GM23338 (cell line): ENCODE measurements at regions not wholly inside any gene's neighbourhood (a gene's known extent, or its start where the extent isn't known, plus 50 kb on each side); places are given as distances from the start of the nearest gene placed in this dataset.

Experiments used
- ATAC-seq: fragments of 200-7000 bp; cut with Tn5 transposase; 3 replicates; pipeline ENCODE4 v1.9.1; 2020
- DNase-seq: peaks from one replicate; pipeline ENCODE4 v3.0.0-alpha.2; 2015; ENCODE audit warnings: low spot score
- H2AFZ ChIP-seq: fragments of 200-600 bp; sonication (generic); 2 replicates; pipeline ENCODE4 v1.8.0; 2016; ENCODE audit warnings: antibody characterized with exemption, mild to moderate bottlenecking, moderate library complexity
- H3F3A ChIP-seq: fragments of 200-600 bp; sonication (generic); replicated peaks from 2 replicates; pipeline ENCODE4 v1.8.0; 2017; ENCODE audit warnings: antibody characterized with exemption, mixed run types, low read depth
- H3K27ac ChIP-seq: fragments of 200-600 bp; sonication (generic); 2 replicates; pipeline ENCODE4 v1.6.1; 2016; ENCODE audit warnings: low read depth
- H3K27me3 ChIP-seq: fragments of 200-600 bp; sonication (generic); 2 replicates; pipeline ENCODE4 v1.8.0; 2016; ENCODE audit warnings: mild to moderate bottlenecking, mixed run types, moderate library complexity; ENCODE audit not compliant: insufficient read depth
- H3K36me3 ChIP-seq: fragments of 200-600 bp; sonication (generic); 2 replicates; pipeline ENCODE4 v1.8.0; 2016; ENCODE audit warnings: mild to moderate bottlenecking; ENCODE audit not compliant: insufficient read depth
- H3K4me1 ChIP-seq: fragments of 200-600 bp; sonication (generic); 2 replicates; pipeline ENCODE4 v1.8.0; 2016; ENCODE audit warnings: mild to moderate bottlenecking, moderate library complexity; ENCODE audit not compliant: insufficient read depth
- H3K4me2 ChIP-seq: fragments of 200-600 bp; sonication (generic); 2 replicates; pipeline ENCODE4 v1.7.1; 2017; ENCODE audit warnings: mixed run types
- H3K4me3 ChIP-seq: fragments of 200-600 bp; sonication (generic); 2 replicates; pipeline ENCODE4 v1.6.1; 2016; ENCODE audit warnings: mixed run types
- H3K79me2 ChIP-seq: fragments of 200-600 bp; sonication (generic); replicated peaks from 2 replicates; pipeline ENCODE4 v1.8.0; 2017; ENCODE audit warnings: mild to moderate bottlenecking; ENCODE audit not compliant: insufficient read depth
- H3K9me2 ChIP-seq: fragments of 200-600 bp; sonication (generic); 2 replicates; pipeline ENCODE4 v1.8.0; 2017; ENCODE audit not compliant: insufficient read depth
- H4K20me1 ChIP-seq: fragments of 200-600 bp; sonication (generic); replicated peaks from 2 replicates; pipeline ENCODE4 v1.8.0; 2017; ENCODE audit warnings: mild to moderate bottlenecking; ENCODE audit not compliant: insufficient read depth
- H3K27ac Mint-ChIP-seq: 2 replicates; pipeline ENCODE4 v1.8.0; 2020; ENCODE audit warnings: inconsistent platforms, mild to moderate bottlenecking, moderate library complexity, mixed read lengths
- H3K27me3 Mint-ChIP-seq: 3 replicates; pipeline ENCODE4 v1.8.0; 2022; ENCODE audit warnings: low read depth, mild to moderate bottlenecking, moderate library complexity, mixed read lengths, inconsistent platforms; ENCODE audit not compliant: insufficient read depth, poor library complexity
- H3K36me3 Mint-ChIP-seq: 3 replicates; pipeline ENCODE4 v1.8.0; 2021; ENCODE audit warnings: low read depth, mild to moderate bottlenecking, inconsistent platforms, moderate library complexity, mixed read lengths
- H3K4me1 Mint-ChIP-seq: 3 replicates; pipeline ENCODE4 v1.8.0; 2020; ENCODE audit warnings: mild to moderate bottlenecking, inconsistent platforms, mixed read lengths
- H3K4me3 Mint-ChIP-seq: 3 replicates; pipeline ENCODE4 v1.8.0; 2021; ENCODE audit warnings: moderate library complexity, mild to moderate bottlenecking, inconsistent platforms, mixed read lengths
- H3K9me3 Mint-ChIP-seq: 3 replicates; pipeline ENCODE4 v1.8.0; 2020; ENCODE audit warnings: moderate library complexity, mild to moderate bottlenecking, inconsistent platforms, mixed read lengths
- CREB1 ChIP-seq: fragments of 250-450 bp; sonication (Bioruptor Pico); IDR thresholded peaks from 2 replicates; pipeline ENCODE4 v1.5.0; 2020; ENCODE audit warnings: low read depth, mild to moderate bottlenecking, moderate library complexity
- EZH2 ChIP-seq: fragments of 200-600 bp; sonication (generic); IDR thresholded peaks from one replicate; pipeline ENCODE4 v1.8.0; 2017; ENCODE audit warnings: antibody characterized with exemption, mild to moderate bottlenecking, low read depth; ENCODE audit not compliant: unreplicated experiment
- EZH2phosphoT487 ChIP-seq: fragments of 200-600 bp; sonication (generic); IDR thresholded peaks from one replicate; pipeline ENCODE4 v1.8.1; 2018; ENCODE audit warnings: antibody characterized with exemption; ENCODE audit not compliant: unreplicated experiment
- JUNB ChIP-seq: IDR thresholded peaks from one replicate; pipeline ENCODE4 v1.6.1; 2016; ENCODE audit warnings: antibody characterized with exemption; ENCODE audit not compliant: unreplicated experiment
- NANOG ChIP-seq: IDR thresholded peaks from 2 replicates; pipeline ENCODE4 v1.6.1; 2016; ENCODE audit warnings: antibody characterized with exemption, borderline replicate concordance
- POLR2AphosphoS5 ChIP-seq: IDR thresholded peaks from 2 replicates; pipeline ENCODE4 v1.6.1; 2016; ENCODE audit warnings: antibody characterized with exemption, low read depth
- ZNF114 ChIP-seq: fragments of 250-450 bp; sonication (Bioruptor Pico); IDR thresholded peaks from 2 replicates; pipeline ENCODE4 v1.5.0; 2020; ENCODE audit warnings: mild to moderate bottlenecking, moderate library complexity
- ZNF331 ChIP-seq: fragments of 250-450 bp; sonication (Bioruptor Pico); IDR thresholded peaks from 2 replicates; pipeline ENCODE4 v1.5.0; 2020; ENCODE audit warnings: low read depth, mild to moderate bottlenecking, moderate library complexity
- TF ChIP-seq, protein P1 (sequence below): fragments of 250-450 bp; sonication (Bioruptor Pico); IDR thresholded peaks from 2 replicates; pipeline ENCODE4 v1.5.0; 2020; ENCODE audit warnings: mild to moderate bottlenecking, moderate library complexity
- TF ChIP-seq, protein P2 (sequence below): IDR thresholded peaks from 2 replicates; pipeline ENCODE4 v1.6.1; 2016; ENCODE audit warnings: antibody characterized with exemption
- TF ChIP-seq, protein P3 (sequence below), 2 experiments: fragments of 200-600 bp in 1 of 2; sonication (generic) in 1 of 2; conservative IDR thresholded peaks; 2 replicates each; pipeline versions ENCODE4 v1.5.1 to v1.6.1; 2016 to 2017; ENCODE audit warnings: antibody characterized with exemption in 2 of 2, low read depth in 2 of 2, mild to moderate bottlenecking in 2 of 2, moderate library complexity in 1 of 2
- TF ChIP-seq, protein P4 (sequence below): IDR thresholded peaks from one replicate; pipeline ENCODE4 v1.6.1; 2018; ENCODE audit warnings: antibody characterized with exemption; ENCODE audit not compliant: unreplicated experiment

DNA sequence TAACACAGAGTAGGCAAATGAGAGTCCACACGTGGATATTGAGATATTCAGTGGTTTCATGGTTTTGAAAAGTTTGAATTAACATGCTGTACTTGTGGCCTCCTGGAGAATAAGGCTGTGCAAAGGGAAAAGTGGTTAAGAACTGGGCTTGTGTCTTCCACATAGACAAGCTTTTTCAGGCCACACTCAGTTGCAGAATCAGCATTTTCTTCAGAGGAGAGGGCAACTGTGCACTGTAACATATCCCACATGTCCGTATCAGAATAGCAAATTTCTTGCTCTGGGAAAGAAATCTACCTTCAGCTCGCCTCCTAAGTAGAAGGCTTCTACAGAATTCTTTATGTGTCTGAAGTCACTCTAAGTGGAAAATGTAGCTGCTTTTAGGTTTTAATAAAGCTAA lies 84.9 kb downstream of the ZC3H11B start:
- no peak overlapping the region for H2AFZ ChIP-seq
- no peak for DNase-seq
- H3K27me3 ChIP-seq = no peaks in the 10 kb centered on the region
- Mint-ChIP-seq H3K36me3 (no peaks in the 10 kb centered on the region), H3K9me3 (peaks cover 6% of the 10 kb centered on the region; the same call in 2 of the 3 replicates), H3K27ac (no peak overlapping the region), H3K4me1 (peaks cover 16% of the 10 kb centered on the region), H3K4me3 (no peak overlapping the region), H3K27me3 (no peaks in the 10 kb centered on the region)
- no peaks in the 10 kb centered on the region for H3K36me3 ChIP-seq
- H3K4me3 ChIP-seq = no peak overlapping the region
- TF ChIP-seq JUNB (no peak), NANOG (no peak), EZH2phosphoT487 (no peak), POLR2AphosphoS5 (no peak), EZH2 (no peak), CREB1 (CRISPR knock-in tag) (no peak), ZNF114 (CRISPR knock-in tag) (no peak), ZNF331 (CRISPR knock-in tag) (no peak)
- TF ChIP-seq, protein P1, sequence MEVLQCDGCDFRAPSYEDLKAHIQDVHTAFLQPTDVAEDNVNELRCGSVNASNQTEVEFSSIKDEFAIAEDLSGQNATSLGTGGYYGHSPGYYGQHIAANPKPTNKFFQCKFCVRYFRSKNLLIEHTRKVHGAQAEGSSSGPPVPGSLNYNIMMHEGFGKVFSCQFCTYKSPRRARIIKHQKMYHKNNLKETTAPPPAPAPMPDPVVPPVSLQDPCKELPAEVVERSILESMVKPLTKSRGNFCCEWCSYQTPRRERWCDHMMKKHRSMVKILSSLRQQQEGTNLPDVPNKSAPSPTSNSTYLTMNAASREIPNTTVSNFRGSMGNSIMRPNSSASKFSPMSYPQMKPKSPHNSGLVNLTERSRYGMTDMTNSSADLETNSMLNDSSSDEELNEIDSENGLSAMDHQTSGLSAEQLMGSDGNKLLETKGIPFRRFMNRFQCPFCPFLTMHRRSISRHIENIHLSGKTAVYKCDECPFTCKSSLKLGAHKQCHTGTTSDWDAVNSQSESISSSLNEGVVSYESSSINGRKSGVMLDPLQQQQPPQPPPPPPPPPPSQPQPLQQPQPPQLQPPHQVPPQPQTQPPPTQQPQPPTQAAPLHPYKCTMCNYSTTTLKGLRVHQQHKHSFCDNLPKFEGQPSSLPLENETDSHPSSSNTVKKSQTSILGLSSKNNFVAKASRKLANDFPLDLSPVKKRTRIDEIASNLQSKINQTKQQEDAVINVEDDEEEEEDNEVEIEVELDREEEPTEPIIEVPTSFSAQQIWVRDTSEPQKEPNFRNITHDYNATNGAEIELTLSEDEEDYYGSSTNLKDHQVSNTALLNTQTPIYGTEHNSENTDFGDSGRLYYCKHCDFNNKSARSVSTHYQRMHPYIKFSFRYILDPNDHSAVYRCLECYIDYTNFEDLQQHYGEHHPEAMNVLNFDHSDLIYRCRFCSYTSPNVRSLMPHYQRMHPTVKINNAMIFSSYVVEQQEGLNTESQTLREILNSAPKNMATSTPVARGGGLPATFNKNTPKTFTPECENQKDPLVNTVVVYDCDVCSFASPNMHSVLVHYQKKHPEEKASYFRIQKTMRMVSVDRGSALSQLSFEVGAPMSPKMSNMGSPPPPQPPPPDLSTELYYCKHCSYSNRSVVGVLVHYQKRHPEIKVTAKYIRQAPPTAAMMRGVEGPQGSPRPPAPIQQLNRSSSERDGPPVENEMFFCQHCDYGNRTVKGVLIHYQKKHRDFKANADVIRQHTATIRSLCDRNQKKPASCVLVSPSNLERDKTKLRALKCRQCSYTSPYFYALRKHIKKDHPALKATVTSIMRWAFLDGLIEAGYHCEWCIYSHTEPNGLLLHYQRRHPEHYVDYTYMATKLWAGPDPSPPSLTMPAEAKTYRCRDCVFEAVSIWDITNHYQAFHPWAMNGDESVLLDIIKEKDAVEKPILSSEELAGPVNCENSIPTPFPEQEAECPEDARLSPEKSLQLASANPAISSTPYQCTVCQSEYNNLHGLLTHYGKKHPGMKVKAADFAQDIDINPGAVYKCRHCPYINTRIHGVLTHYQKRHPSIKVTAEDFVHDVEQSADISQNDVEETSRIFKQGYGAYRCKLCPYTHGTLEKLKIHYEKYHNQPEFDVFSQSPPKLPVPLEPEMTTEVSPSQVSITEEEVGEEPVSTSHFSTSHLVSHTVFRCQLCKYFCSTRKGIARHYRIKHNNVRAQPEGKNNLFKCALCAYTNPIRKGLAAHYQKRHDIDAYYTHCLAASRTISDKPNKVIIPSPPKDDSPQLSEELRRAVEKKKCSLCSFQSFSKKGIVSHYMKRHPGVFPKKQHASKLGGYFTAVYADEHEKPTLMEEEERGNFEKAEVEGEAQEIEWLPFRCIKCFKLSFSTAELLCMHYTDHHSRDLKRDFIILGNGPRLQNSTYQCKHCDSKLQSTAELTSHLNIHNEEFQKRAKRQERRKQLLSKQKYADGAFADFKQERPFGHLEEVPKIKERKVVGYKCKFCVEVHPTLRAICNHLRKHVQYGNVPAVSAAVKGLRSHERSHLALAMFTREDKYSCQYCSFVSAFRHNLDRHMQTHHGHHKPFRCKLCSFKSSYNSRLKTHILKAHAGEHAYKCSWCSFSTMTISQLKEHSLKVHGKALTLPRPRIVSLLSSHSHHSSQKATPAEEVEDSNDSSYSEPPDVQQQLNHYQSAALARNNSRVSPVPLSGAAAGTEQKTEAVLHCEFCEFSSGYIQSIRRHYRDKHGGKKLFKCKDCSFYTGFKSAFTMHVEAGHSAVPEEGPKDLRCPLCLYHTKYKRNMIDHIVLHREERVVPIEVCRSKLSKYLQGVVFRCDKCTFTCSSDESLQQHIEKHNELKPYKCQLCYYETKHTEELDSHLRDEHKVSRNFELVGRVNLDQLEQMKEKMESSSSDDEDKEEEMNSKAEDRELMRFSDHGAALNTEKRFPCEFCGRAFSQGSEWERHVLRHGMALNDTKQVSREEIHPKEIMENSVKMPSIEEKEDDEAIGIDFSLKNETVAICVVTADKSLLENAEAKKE (CRISPR knock-in tag) = no peak
- TF ChIP-seq, protein P2, sequence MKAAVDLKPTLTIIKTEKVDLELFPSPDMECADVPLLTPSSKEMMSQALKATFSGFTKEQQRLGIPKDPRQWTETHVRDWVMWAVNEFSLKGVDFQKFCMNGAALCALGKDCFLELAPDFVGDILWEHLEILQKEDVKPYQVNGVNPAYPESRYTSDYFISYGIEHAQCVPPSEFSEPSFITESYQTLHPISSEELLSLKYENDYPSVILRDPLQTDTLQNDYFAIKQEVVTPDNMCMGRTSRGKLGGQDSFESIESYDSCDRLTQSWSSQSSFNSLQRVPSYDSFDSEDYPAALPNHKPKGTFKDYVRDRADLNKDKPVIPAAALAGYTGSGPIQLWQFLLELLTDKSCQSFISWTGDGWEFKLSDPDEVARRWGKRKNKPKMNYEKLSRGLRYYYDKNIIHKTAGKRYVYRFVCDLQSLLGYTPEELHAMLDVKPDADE = no peak
- TF ChIP-seq, protein P3, sequence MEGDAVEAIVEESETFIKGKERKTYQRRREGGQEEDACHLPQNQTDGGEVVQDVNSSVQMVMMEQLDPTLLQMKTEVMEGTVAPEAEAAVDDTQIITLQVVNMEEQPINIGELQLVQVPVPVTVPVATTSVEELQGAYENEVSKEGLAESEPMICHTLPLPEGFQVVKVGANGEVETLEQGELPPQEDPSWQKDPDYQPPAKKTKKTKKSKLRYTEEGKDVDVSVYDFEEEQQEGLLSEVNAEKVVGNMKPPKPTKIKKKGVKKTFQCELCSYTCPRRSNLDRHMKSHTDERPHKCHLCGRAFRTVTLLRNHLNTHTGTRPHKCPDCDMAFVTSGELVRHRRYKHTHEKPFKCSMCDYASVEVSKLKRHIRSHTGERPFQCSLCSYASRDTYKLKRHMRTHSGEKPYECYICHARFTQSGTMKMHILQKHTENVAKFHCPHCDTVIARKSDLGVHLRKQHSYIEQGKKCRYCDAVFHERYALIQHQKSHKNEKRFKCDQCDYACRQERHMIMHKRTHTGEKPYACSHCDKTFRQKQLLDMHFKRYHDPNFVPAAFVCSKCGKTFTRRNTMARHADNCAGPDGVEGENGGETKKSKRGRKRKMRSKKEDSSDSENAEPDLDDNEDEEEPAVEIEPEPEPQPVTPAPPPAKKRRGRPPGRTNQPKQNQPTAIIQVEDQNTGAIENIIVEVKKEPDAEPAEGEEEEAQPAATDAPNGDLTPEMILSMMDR (conservative IDR thresholded peaks at IDR 0.05; ENCODE audit: low read depth in 2 of 2) = no peak
- TF ChIP-seq, protein P4, sequence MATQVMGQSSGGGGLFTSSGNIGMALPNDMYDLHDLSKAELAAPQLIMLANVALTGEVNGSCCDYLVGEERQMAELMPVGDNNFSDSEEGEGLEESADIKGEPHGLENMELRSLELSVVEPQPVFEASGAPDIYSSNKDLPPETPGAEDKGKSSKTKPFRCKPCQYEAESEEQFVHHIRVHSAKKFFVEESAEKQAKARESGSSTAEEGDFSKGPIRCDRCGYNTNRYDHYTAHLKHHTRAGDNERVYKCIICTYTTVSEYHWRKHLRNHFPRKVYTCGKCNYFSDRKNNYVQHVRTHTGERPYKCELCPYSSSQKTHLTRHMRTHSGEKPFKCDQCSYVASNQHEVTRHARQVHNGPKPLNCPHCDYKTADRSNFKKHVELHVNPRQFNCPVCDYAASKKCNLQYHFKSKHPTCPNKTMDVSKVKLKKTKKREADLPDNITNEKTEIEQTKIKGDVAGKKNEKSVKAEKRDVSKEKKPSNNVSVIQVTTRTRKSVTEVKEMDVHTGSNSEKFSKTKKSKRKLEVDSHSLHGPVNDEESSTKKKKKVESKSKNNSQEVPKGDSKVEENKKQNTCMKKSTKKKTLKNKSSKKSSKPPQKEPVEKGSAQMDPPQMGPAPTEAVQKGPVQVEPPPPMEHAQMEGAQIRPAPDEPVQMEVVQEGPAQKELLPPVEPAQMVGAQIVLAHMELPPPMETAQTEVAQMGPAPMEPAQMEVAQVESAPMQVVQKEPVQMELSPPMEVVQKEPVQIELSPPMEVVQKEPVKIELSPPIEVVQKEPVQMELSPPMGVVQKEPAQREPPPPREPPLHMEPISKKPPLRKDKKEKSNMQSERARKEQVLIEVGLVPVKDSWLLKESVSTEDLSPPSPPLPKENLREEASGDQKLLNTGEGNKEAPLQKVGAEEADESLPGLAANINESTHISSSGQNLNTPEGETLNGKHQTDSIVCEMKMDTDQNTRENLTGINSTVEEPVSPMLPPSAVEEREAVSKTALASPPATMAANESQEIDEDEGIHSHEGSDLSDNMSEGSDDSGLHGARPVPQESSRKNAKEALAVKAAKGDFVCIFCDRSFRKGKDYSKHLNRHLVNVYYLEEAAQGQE = no peak
- no peaks in the 10 kb centered on the region for H4K20me1 ChIP-seq
- ATAC-seq = no peak
- peaks cover 2% of the 10 kb centered on the region; the same call in 1 of the 2 replicates for H3K9me2 ChIP-seq
- H3K27ac ChIP-seq = no peak overlapping the region
- H3K4me1 ChIP-seq = peaks cover 4% of the 10 kb centered on the region
- no peaks in the 10 kb centered on the region for H3K79me2 ChIP-seq
- no peak overlapping the region for H3K4me2 ChIP-seq
- H3F3A ChIP-seq = no peaks in the 10 kb centered on the region
